Activated T-cell treated with anti-CD3 and anti-CD28 coated beads, Interleukin-2, amount 50 U/mL, for 4 hours (primary cell): ENCODE measurements at regions not wholly inside any gene's neighbourhood (a gene's known extent, or its start where the extent isn't known, plus 50 kb on each side); places are given as distances from the start of the nearest gene placed in this dataset.

Source experiments
- ATAC-seq, 2 donors: fragments of 200-7000 bp; cut with Tn5 transposase; one replicate each; pipeline ENCODE4 v1.10.0; 2021
- DNase-seq: peaks from one replicate; pipeline ENCODE4 v3.0.0-alpha.2; 2020
- H3K27me3 Mint-ChIP-seq: one replicate; pipeline ENCODE4 v1.8.0; 2021; ENCODE audit warnings: low read depth, mixed read lengths
- H3K36me3 Mint-ChIP-seq: one replicate; pipeline ENCODE4 v1.8.0; 2022; ENCODE audit warnings: mixed read lengths; ENCODE audit not compliant: insufficient read depth
- H3K4me1 Mint-ChIP-seq: one replicate; pipeline ENCODE4 v1.8.0; 2021; ENCODE audit warnings: low read depth, mixed read lengths
- H3K4me3 Mint-ChIP-seq: one replicate; pipeline ENCODE4 v1.8.0; 2021; ENCODE audit warnings: mild to moderate bottlenecking, moderate library complexity, mixed read lengths
- H3K9me3 Mint-ChIP-seq: one replicate; pipeline ENCODE4 v1.8.0; 2021; ENCODE audit warnings: mixed read lengths

- H3K4me3 Mint-ChIP-seq = no peak overlapping the region
- peaks cover 12% of the 10 kb centered on the region for H3K27me3 Mint-ChIP-seq
- no peak for DNase-seq
- H3K9me3 Mint-ChIP-seq = no peaks in the 10 kb centered on the region
- peaks cover 7% of the 10 kb centered on the region for H3K4me1 Mint-ChIP-seq
- no peaks in the 10 kb centered on the region for H3K36me3 Mint-ChIP-seq
- ATAC-seq = no peak
These were observed 95.7 kb upstream of the CD53 start for GRCh38 chr1:110777228-110777627.

GRCh38 chr1:110774398-110774797 is 98.5 kb upstream of the CD53 start:
- H3K4me1 Mint-ChIP-seq = no peaks in the 10 kb centered on the region
- no peaks in the 10 kb centered on the region for H3K9me3 Mint-ChIP-seq
- H3K4me3 Mint-ChIP-seq = no peak overlapping the region
- peaks cover 12% of the 10 kb centered on the region for H3K27me3 Mint-ChIP-seq
- no peaks in the 10 kb centered on the region for H3K36me3 Mint-ChIP-seq
- DNase-seq (no peak), ATAC-seq (no peak)

- H3K36me3 Mint-ChIP-seq = no peaks in the 10 kb centered on the region
- H3K4me3 Mint-ChIP-seq = no peak overlapping the region
- no peaks in the 10 kb centered on the region for H3K9me3 Mint-ChIP-seq
- no peak for DNase-seq
- no peaks in the 10 kb centered on the region for H3K4me1 Mint-ChIP-seq
- peaks cover 10% of the 10 kb centered on the region for H3K27me3 Mint-ChIP-seq
- no peak for ATAC-seq
These were observed 99.1 kb upstream of the KCNA3 start for GRCh38 chr1:110773813-110774212.

- ATAC-seq = no peak
- H3K36me3 Mint-ChIP-seq = no peaks in the 10 kb centered on the region
- H3K27me3 Mint-ChIP-seq = peaks cover 18% of the 10 kb centered on the region
- no peak for DNase-seq
- no peaks in the 10 kb centered on the region for H3K4me1 Mint-ChIP-seq
- no peaks in the 10 kb centered on the region for H3K9me3 Mint-ChIP-seq
- no peak overlapping the region for H3K4me3 Mint-ChIP-seq
These were observed 96.7 kb upstream of the KCNA3 start for GRCh38 chr1:110771245-110772022.

- no peak for DNase-seq
- Mint-ChIP-seq H3K4me1 (peaks cover 2% of the 10 kb centered on the region), H3K9me3 (no peaks in the 10 kb centered on the region), H3K27me3 (peaks cover 18% of the 10 kb centered on the region), H3K36me3 (no peaks in the 10 kb centered on the region), H3K4me3 (no peak overlapping the region)
- no peak for ATAC-seq
These were observed 96.1 kb upstream of the KCNA3 start for GRCh38 chr1:110770832-110771231.

- Mint-ChIP-seq H3K27me3 (peaks cover 14% of the 10 kb centered on the region), H3K9me3 (no peaks in the 10 kb centered on the region)
These were observed 93.9 kb upstream of the KCNA3 start for GRCh38 chr1:110768605-110769004.

GRCh38 chr1:110766336-110766647 is 91.6 kb upstream of the KCNA3 start:
- ATAC-seq = no peak
- Mint-ChIP-seq H3K4me1 (peaks cover 4% of the 10 kb centered on the region), H3K9me3 (no peaks in the 10 kb centered on the region), H3K36me3 (no peaks in the 10 kb centered on the region), H3K4me3 (no peak overlapping the region), H3K27me3 (peaks cover 10% of the 10 kb centered on the region)
- DNase-seq = no peak

More at GRCh38 chr1:110768605-110769004, 93.9 kb upstream of the KCNA3 start:
- no peaks in the 10 kb centered on the region for H3K36me3 Mint-ChIP-seq
- DNase-seq (no peak), ATAC-seq (no peak)
- H3K4me3 Mint-ChIP-seq = no peak overlapping the region
- peaks cover 4% of the 10 kb centered on the region for H3K4me1 Mint-ChIP-seq

GRCh38 chr1:110765640-110766335 is 91.0 kb upstream of the KCNA3 start:
- DNase-seq (peak; percentile 45), ATAC-seq (peak in 1 of 2 donors; percentile 51)
- no peaks in the 10 kb centered on the region for H3K9me3 Mint-ChIP-seq
- peaks cover 10% of the 10 kb centered on the region for H3K27me3 Mint-ChIP-seq
- no peak overlapping the region for H3K4me3 Mint-ChIP-seq
- no peaks in the 10 kb centered on the region for H3K36me3 Mint-ChIP-seq
- peaks cover 4% of the 10 kb centered on the region for H3K4me1 Mint-ChIP-seq

GRCh38 chr1:110763149-110763548 is 88.4 kb upstream of the KCNA3 start:
- ATAC-seq (no peak), DNase-seq (no peak)
- peaks cover 9% of the 10 kb centered on the region for H3K27me3 Mint-ChIP-seq
- H3K4me1 Mint-ChIP-seq = peaks cover 4% of the 10 kb centered on the region
- H3K9me3 Mint-ChIP-seq = no peaks in the 10 kb centered on the region
- H3K36me3 Mint-ChIP-seq = no peaks in the 10 kb centered on the region
- H3K4me3 Mint-ChIP-seq = no peak overlapping the region

GRCh38 chr1:110760321-110760720 is 85.6 kb upstream of the KCNA3 start:
- Mint-ChIP-seq H3K4me3 (no peak overlapping the region), H3K36me3 (no peaks in the 10 kb centered on the region), H3K27me3 (peaks cover 16% of the 10 kb centered on the region), H3K9me3 (no peaks in the 10 kb centered on the region), H3K4me1 (no peaks in the 10 kb centered on the region)
- ATAC-seq (no peak), DNase-seq (no peak)

- Mint-ChIP-seq H3K36me3 (no peaks in the 10 kb centered on the region), H3K27me3 (peaks cover 19% of the 10 kb centered on the region), H3K4me1 (no peaks in the 10 kb centered on the region), H3K4me3 (no peak overlapping the region), H3K9me3 (no peaks in the 10 kb centered on the region)
- DNase-seq (no peak), ATAC-seq (no peak)
These were observed 81.8 kb upstream of the KCNA3 start for GRCh38 chr1:110756506-110756905.

GRCh38 chr1:110752941-110753725 is 78.4 kb upstream of the KCNA3 start:
- no peak overlapping the region for H3K4me3 Mint-ChIP-seq
- no peak for DNase-seq
- no peaks in the 10 kb centered on the region for H3K36me3 Mint-ChIP-seq
- peak in 1 of 2 donors; percentile 46 for ATAC-seq
- no peaks in the 10 kb centered on the region for H3K9me3 Mint-ChIP-seq
- peaks cover 29% of the 10 kb centered on the region for H3K27me3 Mint-ChIP-seq
- no peaks in the 10 kb centered on the region for H3K4me1 Mint-ChIP-seq

- Mint-ChIP-seq H3K36me3 (no peaks in the 10 kb centered on the region), H3K9me3 (no peaks in the 10 kb centered on the region), H3K4me3 (no peak overlapping the region), H3K27me3 (peaks cover 24% of the 10 kb centered on the region), H3K4me1 (no peaks in the 10 kb centered on the region)
- no peak for ATAC-seq
- no peak for DNase-seq
These were observed 75.8 kb upstream of the KCNA3 start for GRCh38 chr1:110750562-110750961.

- ATAC-seq (no peak), DNase-seq (no peak)
- Mint-ChIP-seq H3K36me3 (no peaks in the 10 kb centered on the region), H3K27me3 (peaks cover 27% of the 10 kb centered on the region), H3K9me3 (no peaks in the 10 kb centered on the region), H3K4me3 (no peak overlapping the region), H3K4me1 (no peaks in the 10 kb centered on the region)
These were observed 75.2 kb upstream of the KCNA3 start for GRCh38 chr1:110749960-110750359.
